Left lung (tissue), 4 donors: ENCODE measurements at regions not wholly inside any gene's neighbourhood (a gene's known extent, or its start where the extent isn't known, plus 50 kb on each side); places are given as distances from the start of the nearest gene placed in this dataset.

Experiments
- ATAC-seq: fragments of 200-7000 bp; cut with Tn5 transposase; one replicate; pipeline ENCODE4 v1.9.1; 2020; ENCODE audit warnings: moderate library complexity
- DNase-seq, 4 donors: peaks; one replicate each; pipeline ENCODE4 v3.0.0-alpha.2; 2013 to 2020
- H3K27ac ChIP-seq, 2 donors: fragments of 200-600 bp; sonication (generic) in 1 of 2; one replicate each; pipeline versions ENCODE4 v1.5.0 to v1.8.0; 2020 to 2021
- H3K27me3 ChIP-seq, 2 donors: fragments of 200-600 bp; sonication (generic) in 1 of 2; one replicate each; pipeline versions ENCODE4 v1.5.0 to v1.8.0; 2020 to 2021
- H3K36me3 ChIP-seq, 2 donors: fragments of 200-600 bp; sonication (generic) in 1 of 2; one replicate each; pipeline versions ENCODE4 v1.5.0 to v1.8.0; 2020 to 2021
- H3K4me1 ChIP-seq, 2 donors: fragments of 200-600 bp; one replicate each; pipeline ENCODE4 v1.8.0; 2021
- H3K4me3 ChIP-seq, 2 donors: fragments of 200-600 bp; sonication (generic) in 1 of 2; one replicate each; pipeline versions ENCODE4 v1.5.0 to v1.8.0; 2020 to 2021; ENCODE audit warnings: mild to moderate bottlenecking in 1 of 2
- H3K9me3 ChIP-seq, 2 donors: fragments of 200-600 bp; sonication (generic) in 1 of 2; one replicate each; pipeline versions ENCODE4 v1.5.0 to v1.8.0; 2020 to 2021
- CTCF ChIP-seq, 2 donors: fragments of 200-600 bp; sonication (generic) in 1 of 2; IDR thresholded peaks; one replicate each; pipeline versions ENCODE4 v1.5.0 to v1.8.0; 2021; ENCODE audit warnings: antibody characterized with exemption in 2 of 2
- intact Hi-C, 2 donors: fragments of 100-400 bp; cut with DNase I; formaldehyde crosslinking; loops; one replicate each; pipeline versions ENCODE4 v1.11.2 to v1.14.2; 2022
- donor health status: DM: no; HTN: yes; CAD: no.
- donor health status: DM: no; HTN: no; CAD: no.

- Histone ChIP-seq H3K27ac (no peak overlapping the region), H3K4me3 (no peak overlapping the region), H3K27me3 (peaks cover 5 to 18% of the 10 kb centered on the region in 2 donors), H3K9me3 (peaks cover 0 to 8% of the 10 kb centered on the region in 2 donors), H3K36me3 (no peaks in the 10 kb centered on the region), H3K4me1 (peaks cover 14 to 19% of the 10 kb centered on the region in 2 donors)
- intact Hi-C loops, result no loop called here
- ATAC-seq, result no peak
- no peak for DNase-seq
- no peak for TF ChIP-seq CTCF (IDR thresholded peaks at IDR 0.05)
These were observed 219.3 kb upstream of the HMGA2 start for GRCh38 chr12:65605019-65605418.

- Histone ChIP-seq H3K9me3 (peaks cover 0 to 8% of the 10 kb centered on the region in 2 donors), H3K27me3 (peaks cover 1 to 7% of the 10 kb centered on the region in 2 donors), H3K4me3 (no peak overlapping the region), H3K27ac (no peak overlapping the region), H3K36me3 (no peaks in the 10 kb centered on the region), H3K4me1 (peaks cover 14 to 19% of the 10 kb centered on the region in 2 donors)
- no peak for TF ChIP-seq CTCF (IDR thresholded peaks at IDR 0.05)
- intact Hi-C loops, result no loop called here
- DNase-seq (no peak), ATAC-seq (no peak)
These were observed 218.1 kb upstream of the HMGA2 start for GRCh38 chr12:65606008-65606766.

- Histone ChIP-seq H3K27me3 (peaks cover 11 to 14% of the 10 kb centered on the region in 2 donors), H3K27ac (no peak overlapping the region), H3K4me3 (no peak overlapping the region), H3K9me3 (peaks cover 0 to 8% of the 10 kb centered on the region in 2 donors), H3K4me1 (peaks cover 8 to 15% of the 10 kb centered on the region in 2 donors), H3K36me3 (no peaks in the 10 kb centered on the region)
- ATAC-seq, result no peak
- TF ChIP-seq CTCF (IDR thresholded peaks at IDR 0.05), result no peak
- intact Hi-C loops, result no loop called here
- DNase-seq, result peak in 1 of 4 donors; percentile 55
These were observed 216.9 kb upstream of the HMGA2 start for GRCh38 chr12:65607401-65607841.

GRCh38 chr12:65608319-65608916 lies 215.9 kb upstream of the HMGA2 start:
- no peak for TF ChIP-seq CTCF (IDR thresholded peaks at IDR 0.05)
- Histone ChIP-seq H3K4me1 (peaks cover under 1 to 6% of the 10 kb centered on the region in 2 donors), H3K27me3 (peaks cover 13 to 23% of the 10 kb centered on the region in 2 donors), H3K36me3 (no peaks in the 10 kb centered on the region), H3K4me3 (no peak overlapping the region), H3K9me3 (peaks cover 0 to 8% of the 10 kb centered on the region in 2 donors), H3K27ac (no peak overlapping the region)
- intact Hi-C loops, result no loop called here
- no peak for ATAC-seq
- DNase-seq, result no peak

GRCh38 chr12:65609359-65609771 lies 214.9 kb upstream of the HMGA2 start:
- DNase-seq (no peak), ATAC-seq (no peak)
- no peaks in the 10 kb centered on the region for H3K36me3 ChIP-seq
- no peak overlapping the region for H3K27ac ChIP-seq
- no peaks in the 10 kb centered on the region for H3K4me1 ChIP-seq
- peaks cover 0 to 8% of the 10 kb centered on the region in 2 donors for H3K9me3 ChIP-seq
- intact Hi-C loops, result no loop called here
- H3K27me3 ChIP-seq, result peaks cover 13 to 24% of the 10 kb centered on the region in 2 donors
- H3K4me3 ChIP-seq, result no peak overlapping the region
- TF ChIP-seq CTCF (IDR thresholded peaks at IDR 0.05), result no peak
